ENCODE measurements at regions not wholly inside any gene's neighbourhood (a gene's known extent, or its start where the extent isn't known, plus 50 kb on each side); places are given as distances from the start of the nearest gene placed in this dataset.

DNA sequence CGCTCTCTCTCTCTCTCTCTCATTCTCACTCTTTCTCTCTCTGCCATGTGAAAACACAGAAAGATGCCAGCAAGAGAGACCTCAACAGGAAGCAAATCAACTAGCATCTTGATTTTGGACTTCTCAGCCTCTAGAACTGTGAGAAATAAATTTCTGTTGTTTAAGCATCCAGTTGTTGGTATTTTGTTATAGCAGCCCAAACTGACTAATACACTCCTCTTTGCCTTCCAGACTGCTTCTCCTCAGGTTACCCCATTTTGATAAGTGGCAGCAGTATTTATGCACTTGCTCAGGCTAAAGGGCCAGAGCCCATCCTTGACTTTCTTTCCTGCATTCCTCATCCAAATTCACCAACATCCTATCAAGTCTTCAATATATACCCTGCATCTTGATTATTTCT, 76.6 kb upstream of the NANOGP8 start:
- no peak for DNase-seq

DNA sequence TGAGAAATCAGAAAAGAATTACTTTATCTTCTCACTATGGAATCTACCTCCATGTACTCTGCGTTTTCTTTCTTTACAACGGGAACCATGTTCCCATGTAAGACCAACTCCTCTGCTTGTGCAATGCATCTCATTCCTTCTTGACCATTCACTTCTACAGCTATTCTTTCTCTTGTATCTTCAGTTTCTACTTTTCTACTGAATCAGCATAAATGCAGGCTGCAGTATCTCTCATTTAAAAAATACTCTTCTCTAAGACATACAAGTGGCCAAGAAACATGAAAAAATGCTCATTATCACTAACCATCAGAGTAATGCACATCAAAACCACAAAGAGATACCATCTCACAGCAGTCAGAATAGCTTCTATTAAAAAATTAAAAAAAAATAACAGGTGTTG, 74.1 kb upstream of the NANOGP8 start:
- no peak for DNase-seq

DNA sequence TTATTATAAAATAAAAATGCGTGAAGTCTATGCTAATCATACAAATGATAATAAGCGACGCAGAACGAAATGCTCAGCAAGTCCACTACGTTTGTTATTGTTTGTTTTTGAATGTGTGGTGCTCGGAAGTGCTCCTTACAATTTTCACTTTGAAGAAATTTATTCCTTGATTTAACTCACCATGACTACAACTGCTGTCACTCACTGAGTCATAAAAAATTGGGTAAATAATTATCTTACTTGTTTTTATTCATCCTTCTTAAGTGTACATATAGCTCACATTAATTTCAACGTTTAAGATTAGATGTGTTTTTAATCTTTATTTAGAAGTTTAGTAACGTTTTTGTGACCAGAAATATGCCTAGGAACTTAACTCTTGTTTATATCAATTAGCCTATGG, 66.7 kb upstream of the NANOGP8 start:
- DNase-seq, result no peak

GRCh38 chr15:35151381-35151780, 66.3 kb upstream of the NANOGP8 start:
- DNase-seq, result no peak

GRCh38 chr15:35150361-35150760, 65.3 kb upstream of the NANOGP8 start:
- DNase-seq, result peak in 1 of 3 donors; percentile 77

GRCh38 chr15:35145336-35145735, 60.2 kb upstream of the NANOGP8 start:
- no peak for DNase-seq

DNA sequence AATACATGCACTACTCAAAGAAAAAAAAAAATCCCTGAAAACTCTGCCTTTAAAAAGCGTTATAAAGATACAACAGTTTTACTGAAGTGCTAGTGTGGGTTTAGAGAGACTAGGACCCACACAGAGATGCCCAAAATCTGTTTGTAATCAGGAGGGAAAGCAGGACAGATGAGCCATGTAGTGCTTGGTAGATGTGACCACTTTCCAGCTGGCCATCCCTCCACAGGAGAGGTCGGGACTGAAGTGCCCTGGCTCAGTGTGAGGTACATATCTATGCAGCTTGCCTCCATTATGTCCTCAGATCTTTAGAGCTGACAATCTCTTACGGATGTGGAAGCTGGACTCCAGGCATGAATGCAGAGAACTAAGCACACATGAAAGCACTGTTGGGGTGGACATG, 57.5 kb upstream of the NANOGP8 start:
- DNase-seq, result peak in 1 of 3 donors; percentile 27

- DNase-seq, result peak in 2 of 3 donors; percentile 58 to 85
Observed at GRCh38 chr15:35141743-35142471, 56.8 kb upstream of the NANOGP8 start.

DNA sequence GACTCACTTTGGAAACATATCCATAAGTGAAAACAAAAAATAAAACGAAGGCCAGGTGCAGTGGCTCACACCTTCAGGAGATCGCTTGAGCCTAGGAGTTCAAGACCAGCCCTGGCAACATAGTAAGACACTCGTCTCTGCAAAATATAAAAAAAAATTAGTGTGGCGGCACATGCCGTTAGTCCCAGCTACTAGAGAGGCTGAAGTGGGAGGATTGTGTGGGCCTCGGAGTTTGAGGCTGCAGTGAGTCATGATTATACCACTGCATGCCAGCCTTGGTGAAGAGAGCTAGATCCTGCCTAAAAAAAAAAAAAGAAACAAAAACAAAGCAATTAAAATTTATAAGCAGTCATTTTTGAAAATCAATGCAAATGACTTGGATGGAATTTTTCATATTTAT, 54.7 kb upstream of the NANOGP8 start:
- DNase-seq, result no peak

DNA sequence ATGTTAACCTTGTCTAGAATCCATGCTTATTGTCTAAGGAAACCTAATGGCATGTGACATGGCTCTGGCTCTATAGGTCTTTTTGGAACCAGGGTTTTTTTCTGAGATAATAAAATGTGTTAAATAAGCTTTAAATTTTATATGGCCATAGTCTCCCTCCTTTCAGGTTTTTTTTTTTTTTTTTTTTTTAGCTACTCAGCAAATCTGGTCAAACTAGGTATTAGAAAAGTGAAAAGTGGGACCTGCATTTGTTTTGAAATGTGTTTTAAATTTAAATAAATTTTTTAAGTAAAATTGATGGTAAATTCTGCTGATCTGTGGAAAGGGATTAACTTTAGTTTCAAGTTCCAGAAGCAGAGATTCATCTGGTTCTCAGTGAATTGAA, 52.1 kb upstream of the NANOGP8 start:
- no peak for DNase-seq

DNA sequence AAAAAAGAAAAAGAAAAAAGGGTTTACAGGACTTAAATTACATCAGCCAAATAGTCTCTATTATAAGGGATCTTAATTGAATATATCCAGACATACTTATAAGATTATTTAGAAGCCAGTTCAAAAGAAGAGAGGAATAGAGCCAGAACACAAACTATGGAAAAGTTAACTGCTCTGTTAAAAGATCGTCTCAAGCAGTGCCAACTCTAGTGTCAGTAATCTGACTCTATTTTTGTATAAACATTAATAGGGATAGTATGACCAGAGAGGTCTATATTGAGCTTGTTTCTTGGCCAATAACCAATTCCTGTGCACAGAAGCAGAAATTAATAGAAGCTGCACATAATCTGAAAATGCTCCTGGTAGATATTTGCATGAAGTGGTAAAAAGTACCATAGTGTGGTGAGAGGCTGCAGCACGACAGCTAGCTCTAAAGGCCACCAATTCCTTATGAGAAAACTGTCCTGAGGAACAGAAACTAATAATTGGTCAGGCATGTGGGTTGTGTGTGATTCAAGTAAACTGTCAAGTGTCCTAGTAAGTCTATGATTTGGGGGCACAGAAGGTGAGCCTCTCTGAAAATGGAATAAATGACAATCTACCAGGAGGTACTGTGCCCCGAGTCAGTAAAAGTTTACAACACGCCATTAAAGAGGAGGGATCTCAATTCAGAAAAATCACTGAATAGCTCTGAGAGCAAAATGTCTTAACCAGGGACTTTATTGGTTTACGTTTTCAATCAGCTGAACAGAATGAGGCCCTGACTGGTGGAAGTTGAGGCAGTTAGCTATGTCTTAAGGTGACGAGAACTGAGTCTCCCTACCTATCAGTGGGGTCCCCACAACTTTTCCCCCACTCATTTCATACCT, 51.5 kb upstream of the NANOGP8 start:
- DNase-seq, result no peak

All from muscle of back (tissue), 3 donors.